A673 (cell line): ENCODE measurements at regions not wholly inside any gene's neighbourhood (a gene's known extent, or its start where the extent isn't known, plus 50 kb on each side); places are given as distances from the start of the nearest gene placed in this dataset.

Experiments
- BruUV-seq: library from RNA; stranded (reverse); fragments of 400-500 nt; replicated peaks from 2 replicates; lab custom pipeline; 2021; lab: Mats Ljungman, UMichigan
- CTCF ChIA-PET: fragments of 300-600 bp; sonication (Branson Sonifier 250); formaldehyde crosslinking; loops from one replicate; lab custom pipeline; 2022; ENCODE audit warnings: antibody characterized with exemption; lab: Charles Lee
- POLR2A ChIA-PET: fragments of 300-600 bp; sonication (Branson Sonifier 250); formaldehyde crosslinking; loops from one replicate; lab custom pipeline; 2022; ENCODE audit warnings: antibody characterized with exemption; ENCODE audit not compliant: low non-redundant PET; lab: Charles Lee
- DNase-seq: peaks from one replicate; pipeline ENCODE4 v3.0.0-alpha.2; 2015; ENCODE audit warnings: low spot score
- H3K27ac ChIP-seq: fragments of 200-600 bp; sonication (generic); 2 replicates; pipeline ENCODE4 v1.5.1; 2016; ENCODE audit warnings: mixed run types, low read depth, mild to moderate bottlenecking, mixed read lengths, antibody characterized with exemption, low read length; ENCODE audit not compliant: poor library complexity, severe bottlenecking
- H3K27me3 ChIP-seq: fragments of 200-600 bp; sonication (generic); replicated peaks from 2 replicates; pipeline ENCODE4 v1.6.1; 2017; ENCODE audit warnings: mixed run types, low read depth, mild to moderate bottlenecking, mixed read lengths, antibody characterized with exemption, low read length; ENCODE audit not compliant: insufficient read depth, poor library complexity
- H3K36me3 ChIP-seq: fragments of 200-600 bp; sonication (generic); 2 replicates; pipeline ENCODE4 v1.6.1; 2016; ENCODE audit warnings: mixed run types, mild to moderate bottlenecking, mixed read lengths, antibody characterized with exemption, low read length; ENCODE audit not compliant: insufficient read depth, poor library complexity, severe bottlenecking
- H3K4me1 ChIP-seq: fragments of 200-600 bp; sonication (generic); 2 replicates; pipeline ENCODE4 v1.6.1; 2017; ENCODE audit warnings: mixed run types, mild to moderate bottlenecking, mixed read lengths, antibody characterized with exemption, low read length; ENCODE audit not compliant: insufficient read depth, poor library complexity, severe bottlenecking
- H3K4me3 ChIP-seq: fragments of 200-600 bp; sonication (generic); 2 replicates; pipeline ENCODE4 v1.5.1; 2016; ENCODE audit warnings: low read depth, mixed run types, mild to moderate bottlenecking, mixed read lengths, low read length; ENCODE audit not compliant: poor library complexity, severe bottlenecking
- H3K9me3 ChIP-seq: fragments of 200-600 bp; sonication (generic); 2 replicates; pipeline ENCODE4 v1.6.1; 2016; ENCODE audit warnings: mixed run types, low read depth, mild to moderate bottlenecking, mixed read lengths, antibody characterized with exemption, low read length; ENCODE audit not compliant: poor library complexity, severe bottlenecking
- EZH2 ChIP-seq: fragments of 200-600 bp; sonication (generic); IDR thresholded peaks from 2 replicates; pipeline ENCODE4 v1.6.1; 2017; ENCODE audit warnings: borderline replicate concordance, low read depth, mild to moderate bottlenecking, mixed read lengths, antibody characterized with exemption, low read length; ENCODE audit not compliant: poor library complexity, severe bottlenecking
- intact Hi-C: fragments of 100-400 bp; cut with micrococcal nuclease; formaldehyde crosslinking; loops from one replicate; pipeline ENCODE4 v1.10.0; 2022; ENCODE audit not compliant: unreplicated experiment
- TF ChIP-seq, protein P1 (sequence below): fragments of 300-800, 200-600 bp; sonication (generic); conservative IDR thresholded peaks from 2 replicates; pipeline ENCODE4 v1.5.1; 2017; ENCODE audit warnings: low read depth, mild to moderate bottlenecking, antibody characterized with exemption, low read length, moderate library complexity, mixed read lengths

GRCh38 chr14:38549564-38549963, 293.7 kb upstream of the CLEC14A start:
- POLR2A ChIA-PET: no interaction called here
- intact Hi-C loops: no loop called here
- CTCF ChIA-PET: no interaction called here
- DNase-seq: no peak
- H3K27me3 ChIP-seq: no peaks in the 10 kb centered on the region
- H3K36me3 ChIP-seq: no peaks in the 10 kb centered on the region
- BruUV-seq: no TSS peak
- no peak for TF ChIP-seq EZH2
- TF ChIP-seq, protein P1, sequence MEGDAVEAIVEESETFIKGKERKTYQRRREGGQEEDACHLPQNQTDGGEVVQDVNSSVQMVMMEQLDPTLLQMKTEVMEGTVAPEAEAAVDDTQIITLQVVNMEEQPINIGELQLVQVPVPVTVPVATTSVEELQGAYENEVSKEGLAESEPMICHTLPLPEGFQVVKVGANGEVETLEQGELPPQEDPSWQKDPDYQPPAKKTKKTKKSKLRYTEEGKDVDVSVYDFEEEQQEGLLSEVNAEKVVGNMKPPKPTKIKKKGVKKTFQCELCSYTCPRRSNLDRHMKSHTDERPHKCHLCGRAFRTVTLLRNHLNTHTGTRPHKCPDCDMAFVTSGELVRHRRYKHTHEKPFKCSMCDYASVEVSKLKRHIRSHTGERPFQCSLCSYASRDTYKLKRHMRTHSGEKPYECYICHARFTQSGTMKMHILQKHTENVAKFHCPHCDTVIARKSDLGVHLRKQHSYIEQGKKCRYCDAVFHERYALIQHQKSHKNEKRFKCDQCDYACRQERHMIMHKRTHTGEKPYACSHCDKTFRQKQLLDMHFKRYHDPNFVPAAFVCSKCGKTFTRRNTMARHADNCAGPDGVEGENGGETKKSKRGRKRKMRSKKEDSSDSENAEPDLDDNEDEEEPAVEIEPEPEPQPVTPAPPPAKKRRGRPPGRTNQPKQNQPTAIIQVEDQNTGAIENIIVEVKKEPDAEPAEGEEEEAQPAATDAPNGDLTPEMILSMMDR: no peak
- H3K27ac ChIP-seq: no peak overlapping the region
- no peak overlapping the region for H3K4me3 ChIP-seq
- no peaks in the 10 kb centered on the region for H3K9me3 ChIP-seq
- H3K4me1 ChIP-seq: peaks cover 60% of the 10 kb centered on the region

GRCh38 chr14:38547961-38548490, 292.1 kb upstream of the CLEC14A start:
- ChIA-PET CTCF (no interaction called here), POLR2A (no interaction called here)
- H3K27me3 ChIP-seq: no peaks in the 10 kb centered on the region
- no peaks in the 10 kb centered on the region for H3K9me3 ChIP-seq
- no peaks in the 10 kb centered on the region for H3K36me3 ChIP-seq
- peak; percentile 53 for DNase-seq
- H3K4me3 ChIP-seq: no peak overlapping the region
- peaks cover 50% of the 10 kb centered on the region for H3K4me1 ChIP-seq
- no TSS peak for BruUV-seq
- intact Hi-C loops: no loop called here
- H3K27ac ChIP-seq: peak overlapping the region; percentile 41
- TF ChIP-seq, protein P1: no peak
- no peak for TF ChIP-seq EZH2

DNA sequence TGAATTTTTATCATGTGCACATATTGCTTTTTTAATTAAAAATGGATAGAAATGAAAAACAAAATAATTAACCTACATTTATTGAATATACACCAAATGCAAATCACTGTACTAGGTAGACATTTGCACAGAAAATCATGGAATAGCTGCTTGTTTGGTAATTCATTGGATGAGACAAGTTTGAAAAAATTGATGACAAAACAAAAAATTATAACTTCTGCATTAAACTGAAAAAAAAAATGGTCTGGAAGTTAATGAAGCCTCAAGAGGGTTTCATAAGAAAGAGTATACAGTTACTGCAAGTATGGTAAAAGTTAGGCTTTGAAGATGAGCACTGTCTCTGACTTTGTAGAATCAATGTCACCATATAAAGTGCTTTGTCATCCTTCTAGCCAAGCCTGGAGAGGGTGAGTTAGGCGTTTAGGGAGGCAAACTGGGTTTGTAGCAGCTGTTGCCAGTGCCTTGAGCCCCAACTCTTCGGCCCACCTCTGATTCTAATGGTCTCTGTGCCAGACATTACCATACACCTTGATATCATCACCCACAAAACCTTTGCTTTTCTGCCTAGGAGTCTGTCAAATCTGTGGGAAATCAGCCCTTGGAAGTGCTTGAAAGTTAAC, 291.1 kb upstream of the CLEC14A start:
- H3K4me1 ChIP-seq: peaks cover 42% of the 10 kb centered on the region
- no peak overlapping the region for H3K4me3 ChIP-seq
- no peaks in the 10 kb centered on the region for H3K27me3 ChIP-seq
- H3K9me3 ChIP-seq: no peaks in the 10 kb centered on the region
- peak overlapping the region; percentile 41 for H3K27ac ChIP-seq
- no peaks in the 10 kb centered on the region for H3K36me3 ChIP-seq
- intact Hi-C loops: no loop called here
- ChIA-PET CTCF (no interaction called here), POLR2A (no interaction called here)
- BruUV-seq: no TSS peak
- TF ChIP-seq EZH2: no peak
- TF ChIP-seq, protein P1: no peak
- no peak for DNase-seq
